Effector memory CD4-positive, alpha-beta T cell (primary cell): ENCODE measurements at regions not wholly inside any gene's neighbourhood (a gene's known extent, or its start where the extent isn't known, plus 50 kb on each side); places are given as distances from the start of the nearest gene placed in this dataset.

Experiments used
- DNase-seq, 3 donors: peaks; one replicate each; pipeline ENCODE4 v3.0.0-alpha.2; 2020
- H3K27ac ChIP-seq: 2 replicates; pipeline ENCODE4 v1.7.0; 2013; ENCODE audit warnings: mild to moderate bottlenecking, low read length, moderate library complexity; ENCODE audit not compliant: insufficient read depth, poor library complexity, severe bottlenecking
- H3K27me3 ChIP-seq: replicated peaks from 2 replicates; pipeline ENCODE4 v1.7.0; 2013; ENCODE audit warnings: mild to moderate bottlenecking, low read length; ENCODE audit not compliant: insufficient read depth, control insufficient read depth, poor library complexity, severe bottlenecking
- H3K36me3 ChIP-seq: 2 replicates; pipeline ENCODE4 v1.7.0; 2013; ENCODE audit warnings: mild to moderate bottlenecking, low read length, moderate library complexity; ENCODE audit not compliant: control insufficient read depth, insufficient read depth
- H3K4me1 ChIP-seq: 2 replicates; pipeline ENCODE4 v1.7.0; 2013; ENCODE audit warnings: low read length, mild to moderate bottlenecking; ENCODE audit not compliant: control insufficient read depth, insufficient read depth, poor library complexity, severe bottlenecking
- H3K4me3 ChIP-seq: 2 replicates; pipeline ENCODE4 v1.7.0; 2013; ENCODE audit warnings: low read length, low read depth, mild to moderate bottlenecking; ENCODE audit not compliant: insufficient read depth, poor library complexity, severe bottlenecking
- H3K9me3 ChIP-seq: 2 replicates; pipeline ENCODE4 v1.7.0; 2013; ENCODE audit warnings: mild to moderate bottlenecking, low read length, moderate library complexity; ENCODE audit not compliant: control insufficient read depth

DNA sequence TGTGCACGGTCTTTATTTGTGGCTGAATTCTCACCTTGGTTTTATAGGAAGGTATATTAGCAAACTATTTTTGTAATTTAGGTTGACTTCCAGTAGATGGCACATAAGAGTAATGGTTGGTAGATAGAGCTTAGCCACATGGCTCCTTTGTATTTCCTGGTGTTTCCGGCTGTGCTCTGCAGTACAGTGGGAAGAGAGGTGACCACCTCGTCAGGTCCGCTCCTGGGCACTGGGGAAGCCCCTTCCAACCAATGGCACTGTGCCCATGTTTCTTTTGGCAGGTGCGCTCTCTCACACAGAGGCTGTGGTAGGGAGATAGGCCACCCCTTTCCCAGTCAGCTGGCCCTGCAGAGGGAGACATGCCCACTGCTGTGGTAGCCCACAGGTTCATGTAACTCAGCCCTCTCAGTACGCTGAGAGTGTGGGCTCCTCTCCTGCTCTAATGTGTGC, 74.3 kb upstream of the ATP12A start:
- Histone ChIP-seq H3K4me1 (no peaks in the 10 kb centered on the region), H3K9me3 (no peaks in the 10 kb centered on the region), H3K27ac (no peak overlapping the region), H3K27me3 (no peaks in the 10 kb centered on the region), H3K4me3 (no peak overlapping the region), H3K36me3 (no peaks in the 10 kb centered on the region)
- DNase-seq: no peak

DNA sequence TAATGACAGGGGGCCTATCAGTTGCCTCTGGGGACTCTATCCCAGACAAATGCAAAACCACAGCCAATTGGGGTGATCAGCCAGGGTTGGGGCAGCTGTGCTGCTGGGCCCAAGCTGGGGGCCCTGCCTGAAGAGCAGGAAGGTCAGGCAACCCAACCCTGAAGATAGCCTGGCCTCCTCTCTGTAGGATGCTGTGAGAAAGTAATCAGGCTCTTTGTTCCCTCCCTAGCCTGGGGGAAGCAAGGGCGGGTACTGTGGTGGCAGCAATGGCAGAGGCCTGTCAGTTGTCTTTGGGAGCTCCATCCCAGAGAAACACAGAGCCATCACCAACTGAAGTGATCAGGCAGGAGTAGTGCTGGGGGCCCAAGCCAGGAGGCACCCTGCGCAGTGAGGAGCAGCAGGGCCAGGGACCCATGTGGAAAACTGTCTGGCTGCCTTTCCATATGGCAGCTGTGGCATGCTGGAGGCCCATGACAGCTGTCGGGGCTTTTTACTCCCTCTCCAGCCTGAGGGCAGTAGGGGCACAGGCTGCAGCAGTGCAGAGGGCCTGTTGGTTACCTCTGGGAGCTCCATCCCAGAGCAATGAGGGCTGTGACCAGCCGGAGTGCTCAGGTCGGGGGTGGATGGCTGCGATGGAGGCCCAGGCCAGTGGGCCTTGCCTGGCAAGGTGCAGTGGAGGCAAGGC, 73.6 kb upstream of the ATP12A start:
- no peaks in the 10 kb centered on the region for H3K27me3 ChIP-seq
- no peaks in the 10 kb centered on the region for H3K9me3 ChIP-seq
- no peaks in the 10 kb centered on the region for H3K4me1 ChIP-seq
- no peak overlapping the region for H3K4me3 ChIP-seq
- H3K36me3 ChIP-seq: no peaks in the 10 kb centered on the region
- DNase-seq: no peak
- H3K27ac ChIP-seq: no peak overlapping the region

DNA sequence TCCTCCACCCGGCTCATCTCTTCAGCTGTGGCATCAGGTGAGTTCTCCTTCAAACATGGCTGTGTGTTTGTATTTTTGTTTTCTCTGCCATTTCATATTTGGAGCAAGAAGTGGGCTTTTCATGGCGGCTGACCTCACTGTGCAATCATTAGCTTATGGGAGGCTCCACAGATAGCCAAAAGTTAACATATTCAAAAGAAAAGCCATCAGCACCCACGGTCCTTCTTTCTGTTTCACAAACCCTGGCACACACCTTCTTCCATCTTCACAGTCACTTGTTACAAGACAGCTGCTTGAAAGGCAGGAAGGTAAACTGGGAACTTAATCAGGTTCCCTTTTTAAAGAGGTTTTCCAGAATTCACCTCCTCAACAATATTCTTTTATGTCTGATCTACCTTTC, 69.3 kb upstream of the ATP12A start:
- no peak overlapping the region for H3K27ac ChIP-seq
- no peaks in the 10 kb centered on the region for H3K27me3 ChIP-seq
- H3K36me3 ChIP-seq: no peaks in the 10 kb centered on the region
- no peaks in the 10 kb centered on the region for H3K4me1 ChIP-seq
- DNase-seq: no peak
- H3K9me3 ChIP-seq: no peaks in the 10 kb centered on the region
- no peak overlapping the region for H3K4me3 ChIP-seq

DNA sequence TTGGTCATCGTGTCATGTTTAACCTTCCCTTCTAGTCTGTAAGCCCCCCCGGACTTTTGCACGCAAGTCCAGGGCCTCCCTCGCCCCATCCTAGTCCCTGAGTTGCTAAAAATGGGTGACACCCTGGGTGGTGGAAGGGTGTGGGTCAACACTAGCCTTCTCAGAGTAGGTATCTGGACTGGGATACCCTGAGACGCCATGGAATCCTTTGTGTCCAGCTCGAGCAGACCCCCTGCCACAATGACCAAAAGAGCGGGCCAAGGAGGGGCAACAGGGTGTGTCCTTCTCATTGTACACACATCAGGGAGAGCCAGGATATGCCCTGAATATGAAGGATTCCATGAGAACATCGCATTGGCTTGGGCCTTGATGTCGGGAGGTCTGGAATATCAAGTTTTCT, 67.5 kb upstream of the ATP12A start:
- no peak overlapping the region for H3K27ac ChIP-seq
- no peak for DNase-seq
- no peaks in the 10 kb centered on the region for H3K4me1 ChIP-seq

DNA sequence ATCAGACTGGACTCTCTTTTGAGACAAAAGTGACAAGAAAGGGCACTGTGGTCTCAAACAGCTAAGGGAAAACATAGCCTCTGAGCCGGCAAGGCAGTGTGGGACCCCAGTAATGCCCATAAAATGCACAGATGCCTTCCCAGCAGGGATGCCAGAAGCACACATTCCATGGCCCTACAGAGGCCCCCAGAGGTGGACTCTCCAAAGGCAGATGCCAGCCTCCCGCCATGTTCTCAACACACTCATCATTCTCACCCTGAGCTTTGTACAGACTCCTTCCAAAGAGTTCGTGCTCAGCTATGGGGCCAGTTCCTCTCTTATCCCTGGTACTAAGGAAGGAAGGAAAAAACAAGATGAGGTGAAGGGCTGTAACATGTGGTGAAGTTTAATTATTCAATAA, 67.1 kb upstream of the ATP12A start:
- Histone ChIP-seq H3K27me3 (no peaks in the 10 kb centered on the region), H3K27ac (no peak overlapping the region), H3K36me3 (no peaks in the 10 kb centered on the region), H3K4me1 (peaks cover 1% of the 10 kb centered on the region), H3K9me3 (no peaks in the 10 kb centered on the region), H3K4me3 (no peak overlapping the region)
- no peak for DNase-seq

More for the DNA sequence above, 67.5 kb upstream of the ATP12A start:
- H3K36me3 ChIP-seq: no peaks in the 10 kb centered on the region
- H3K9me3 ChIP-seq: no peaks in the 10 kb centered on the region
- H3K4me3 ChIP-seq: no peak overlapping the region
- no peaks in the 10 kb centered on the region for H3K27me3 ChIP-seq

DNA sequence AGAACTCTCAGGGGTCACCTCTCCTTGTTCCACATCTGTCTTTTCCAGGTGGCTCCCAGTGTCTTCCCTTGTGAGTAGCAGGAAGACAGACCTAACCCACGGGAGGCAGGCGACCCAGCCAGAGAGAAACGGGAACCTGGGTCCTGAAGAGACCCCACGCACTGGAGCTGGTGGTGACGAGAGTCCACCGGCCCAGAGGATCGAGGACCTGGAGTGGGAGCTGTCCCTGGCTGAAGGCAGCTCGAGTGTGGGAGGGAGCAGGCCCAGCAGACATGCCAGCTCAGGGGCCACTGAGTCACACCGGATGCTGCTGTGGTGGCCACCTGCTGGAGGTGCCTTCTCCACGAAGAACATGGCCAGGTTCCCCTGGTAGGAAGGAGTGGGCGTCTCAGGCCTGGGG, 66.5 kb upstream of the ATP12A start:
- Histone ChIP-seq H3K27me3 (no peaks in the 10 kb centered on the region), H3K36me3 (no peaks in the 10 kb centered on the region), H3K27ac (no peak overlapping the region), H3K4me3 (no peak overlapping the region), H3K9me3 (no peaks in the 10 kb centered on the region), H3K4me1 (peaks cover 7% of the 10 kb centered on the region)
- no peak for DNase-seq

DNA sequence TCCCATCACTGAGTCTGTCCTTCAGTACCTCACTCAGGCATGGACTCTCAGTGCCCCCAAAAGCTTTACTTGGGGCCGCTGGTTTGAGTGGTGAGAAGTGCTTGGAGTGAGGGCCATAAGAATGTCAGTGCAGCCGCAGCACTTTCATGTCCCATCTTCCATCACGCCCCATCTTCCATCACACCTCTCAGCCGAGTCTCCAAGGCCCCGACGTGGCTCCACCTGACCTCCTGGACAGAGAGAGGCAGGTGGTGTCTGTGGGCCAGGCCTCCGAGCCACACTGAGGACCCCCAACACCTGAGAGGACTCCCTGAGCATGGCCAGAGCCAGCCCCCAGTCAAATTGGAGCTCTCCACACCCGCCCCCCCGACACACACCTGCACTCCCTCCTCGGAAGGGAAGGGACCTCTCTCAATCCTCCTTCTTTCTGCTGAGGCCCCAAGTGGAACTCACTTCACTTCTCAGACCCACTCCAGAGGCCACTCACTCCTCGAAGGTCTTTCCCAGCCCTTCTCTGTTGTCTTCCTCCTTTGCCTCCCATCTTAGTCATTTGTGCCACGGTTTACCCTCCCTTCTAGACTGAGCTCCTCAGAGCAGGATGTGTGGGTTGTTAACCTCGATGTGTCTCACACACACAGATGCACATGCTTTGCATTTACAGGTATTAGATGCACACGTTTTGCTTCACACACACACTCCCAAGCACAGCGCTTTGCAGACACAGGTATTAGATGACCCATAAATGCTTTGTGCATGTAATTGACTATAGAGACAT, 65.7 kb upstream of the ATP12A start:
- DNase-seq: no peak
- Histone ChIP-seq H3K27ac (no peak overlapping the region), H3K9me3 (no peaks in the 10 kb centered on the region), H3K4me3 (no peak overlapping the region), H3K4me1 (peaks cover 12% of the 10 kb centered on the region), H3K27me3 (no peaks in the 10 kb centered on the region), H3K36me3 (no peaks in the 10 kb centered on the region)

DNA sequence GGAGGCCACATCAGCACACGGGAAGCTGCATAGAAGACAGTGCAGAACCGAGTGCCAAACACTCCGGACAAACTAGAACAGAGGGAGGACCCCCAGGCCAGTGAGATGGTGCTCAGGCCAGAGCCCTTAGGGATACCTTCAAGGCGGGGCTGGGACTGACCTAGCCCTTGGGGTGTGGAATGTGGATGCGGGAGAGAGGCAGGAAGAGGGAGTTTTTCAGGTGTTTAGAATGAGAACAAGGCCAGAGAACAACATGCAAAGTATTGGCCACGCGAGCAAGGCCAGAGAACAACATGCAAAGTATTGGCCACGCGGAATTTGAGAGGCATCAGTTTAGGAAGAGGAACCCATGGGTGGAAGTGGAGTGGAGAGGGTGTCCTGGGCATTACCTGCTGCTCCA, 65.1 kb upstream of the ATP12A start:
- no peaks in the 10 kb centered on the region for H3K27me3 ChIP-seq

DNA sequence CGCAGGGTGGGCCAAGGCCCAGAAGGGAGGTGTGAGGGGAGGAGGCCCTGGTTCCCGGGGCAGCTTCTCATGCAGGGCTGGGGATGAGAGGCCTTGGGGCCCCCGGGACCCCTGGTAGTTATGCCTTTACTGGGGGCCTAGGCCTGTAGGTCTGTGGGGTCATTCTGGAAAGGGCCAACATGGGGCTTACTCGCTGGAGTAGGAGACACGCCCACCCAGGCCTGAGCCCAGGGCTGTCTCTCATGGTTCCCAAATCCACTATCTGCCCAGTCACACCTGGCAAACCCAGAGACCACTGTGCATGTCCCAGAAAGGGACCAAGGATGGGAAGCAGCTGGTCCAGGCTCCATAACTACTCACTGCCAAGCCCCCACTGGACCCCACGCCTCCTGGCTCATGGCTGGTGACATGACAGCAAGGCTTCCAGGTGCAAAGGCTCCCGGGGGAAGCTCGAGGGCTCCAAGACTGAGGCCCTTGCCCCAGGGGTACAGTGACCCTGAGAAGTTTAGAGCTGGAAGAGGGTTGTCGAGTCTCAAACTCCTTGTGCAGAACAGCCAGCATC, 64.2 kb upstream of the ATP12A start:
- Histone ChIP-seq H3K9me3 (no peaks in the 10 kb centered on the region), H3K27me3 (no peaks in the 10 kb centered on the region), H3K36me3 (no peaks in the 10 kb centered on the region), H3K4me3 (no peak overlapping the region), H3K4me1 (peaks cover 12% of the 10 kb centered on the region), H3K27ac (no peak overlapping the region)
- DNase-seq: no peak

More for the DNA sequence above, 65.1 kb upstream of the ATP12A start:
- Histone ChIP-seq H3K4me1 (peaks cover 12% of the 10 kb centered on the region), H3K36me3 (no peaks in the 10 kb centered on the region), H3K9me3 (no peaks in the 10 kb centered on the region), H3K27ac (no peak overlapping the region), H3K4me3 (no peak overlapping the region)
- no peak for DNase-seq

DNA sequence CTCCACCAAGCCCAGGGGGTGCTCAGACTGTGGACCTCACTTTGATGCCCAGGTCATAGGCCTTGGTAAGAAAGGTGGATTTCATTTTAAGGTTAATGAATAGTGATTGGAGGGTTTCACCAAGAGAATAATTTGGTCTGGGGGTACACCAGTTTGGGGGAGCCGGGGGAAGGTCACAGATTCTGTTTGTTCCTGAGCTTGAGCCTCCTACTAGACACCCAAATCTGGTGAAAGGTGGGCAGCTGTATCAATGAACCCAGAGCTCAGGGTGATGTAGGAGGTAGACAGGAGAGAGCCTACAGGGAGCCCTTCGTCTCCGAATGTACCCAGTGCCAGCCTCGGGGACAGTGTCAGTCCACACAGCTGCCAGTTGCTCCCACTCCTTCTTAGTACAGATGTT, 63.7 kb upstream of the ATP12A start:
- H3K27ac ChIP-seq: no peak overlapping the region
- peaks cover 12% of the 10 kb centered on the region for H3K4me1 ChIP-seq
- no peaks in the 10 kb centered on the region for H3K27me3 ChIP-seq
- H3K36me3 ChIP-seq: no peaks in the 10 kb centered on the region
- no peaks in the 10 kb centered on the region for H3K9me3 ChIP-seq
- H3K4me3 ChIP-seq: no peak overlapping the region
- no peak for DNase-seq
